Endodermal cell (in vitro differentiated cells): ENCODE measurements at regions not wholly inside any gene's neighbourhood (a gene's known extent, or its start where the extent isn't known, plus 50 kb on each side); places are given as distances from the start of the nearest gene placed in this dataset.

Experiments used
- DNase-seq: peaks from one replicate; pipeline ENCODE4 v3.0.0-alpha.2; 2017
- H3K27ac ChIP-seq: 2 replicates; pipeline ENCODE4 v1.5.1; 2013; ENCODE audit warnings: mild to moderate bottlenecking, low read depth, low read length, moderate library complexity
- H3K27me3 ChIP-seq: 2 replicates; pipeline ENCODE4 v1.6.1; 2013; ENCODE audit warnings: mild to moderate bottlenecking, low read length, moderate library complexity; ENCODE audit not compliant: insufficient read depth, control insufficient read depth, poor library complexity, severe bottlenecking
- H3K36me3 ChIP-seq: 2 replicates; pipeline ENCODE4 v1.7.0; 2013; ENCODE audit warnings: mild to moderate bottlenecking, low read length, moderate library complexity; ENCODE audit not compliant: control insufficient read depth, insufficient read depth
- H3K4me1 ChIP-seq: one replicate; pipeline ENCODE4 v1.7.0; 2013; ENCODE audit warnings: low read length; ENCODE audit not compliant: control insufficient read depth, insufficient read depth
- H3K4me3 ChIP-seq: 2 replicates; pipeline ENCODE4 v1.5.1; 2013; ENCODE audit warnings: mild to moderate bottlenecking, low read length, moderate library complexity
- H3K9ac ChIP-seq: 2 replicates; pipeline ENCODE4 v1.6.1; 2013; ENCODE audit warnings: mild to moderate bottlenecking, low read length, moderate library complexity; ENCODE audit not compliant: poor library complexity, severe bottlenecking; ENCODE audit errors: extremely low read depth
- H3K9me3 ChIP-seq: 2 replicates; pipeline ENCODE4 v1.6.1; 2013; ENCODE audit warnings: mild to moderate bottlenecking, low read length, moderate library complexity; ENCODE audit not compliant: control insufficient read depth
- H3K27ac Mint-ChIP-seq: 2 replicates; pipeline ENCODE4 v1.8.0; 2020; ENCODE audit warnings: mixed read lengths
- H3K27me3 Mint-ChIP-seq: 2 replicates; pipeline ENCODE4 v1.8.0; 2021; ENCODE audit warnings: mild to moderate bottlenecking, mixed read lengths; ENCODE audit not compliant: insufficient read depth
- H3K36me3 Mint-ChIP-seq: 2 replicates; pipeline ENCODE4 v1.8.0; 2020; ENCODE audit warnings: low read depth, mixed read lengths
- H3K4me1 Mint-ChIP-seq: 2 replicates; pipeline ENCODE4 v1.8.0; 2020; ENCODE audit warnings: mixed read lengths
- H3K4me3 Mint-ChIP-seq: 2 replicates; pipeline ENCODE4 v1.8.0; 2020; ENCODE audit warnings: mild to moderate bottlenecking, moderate library complexity, mixed read lengths
- H3K9me3 Mint-ChIP-seq: 2 replicates; pipeline ENCODE4 v1.8.0; 2020; ENCODE audit warnings: mild to moderate bottlenecking, mixed read lengths
- CTCF ChIP-seq: fragments of 200-600 bp; sonication (generic); conservative IDR thresholded peaks from 2 replicates; pipeline ENCODE4 v1.5.0; 2021; ENCODE audit warnings: antibody characterized with exemption, mild to moderate bottlenecking
- WGBS, 2 experiments: methylation state at CpG; one replicate each; pipeline versions ENCODE4 v1.1.5 to v1.1.7; 2013; ENCODE audit warnings: missing lambda C conversion rate in 2 of 2, mixed read lengths in 1 of 2; ENCODE audit not compliant: insufficient coverage in 1 of 2, insufficient read length in 1 of 2; 5-methylcytosine and 5-hydroxymethylcytosine counted together

- Histone ChIP-seq H3K27me3 (no peaks in the 10 kb centered on the region), H3K36me3 (no peaks in the 10 kb centered on the region), H3K9me3 (no peaks in the 10 kb centered on the region), H3K4me1 (no peaks in the 10 kb centered on the region), H3K4me3 (no peak overlapping the region), H3K27ac (no peak overlapping the region), H3K9ac (no peak overlapping the region)
- peak; percentile 28 for DNase-seq
- no peak for TF ChIP-seq CTCF
- no peaks in the 10 kb centered on the region for H3K27me3 Mint-ChIP-seq
- no peaks in the 10 kb centered on the region for H3K36me3 Mint-ChIP-seq
- WGBS, 2 experiments = 82 to 89% methylated on average over 6 to 13 of the region's 15 CpGs
- peaks cover 25% of the 10 kb centered on the region for H3K9me3 Mint-ChIP-seq
- no peak overlapping the region for H3K27ac Mint-ChIP-seq
- H3K4me3 Mint-ChIP-seq = no peak overlapping the region
- H3K4me1 Mint-ChIP-seq = no peaks in the 10 kb centered on the region
These were observed 194.4 kb downstream of the KIF26A start for GRCh38 chr14:104332634-104333270.

DNA sequence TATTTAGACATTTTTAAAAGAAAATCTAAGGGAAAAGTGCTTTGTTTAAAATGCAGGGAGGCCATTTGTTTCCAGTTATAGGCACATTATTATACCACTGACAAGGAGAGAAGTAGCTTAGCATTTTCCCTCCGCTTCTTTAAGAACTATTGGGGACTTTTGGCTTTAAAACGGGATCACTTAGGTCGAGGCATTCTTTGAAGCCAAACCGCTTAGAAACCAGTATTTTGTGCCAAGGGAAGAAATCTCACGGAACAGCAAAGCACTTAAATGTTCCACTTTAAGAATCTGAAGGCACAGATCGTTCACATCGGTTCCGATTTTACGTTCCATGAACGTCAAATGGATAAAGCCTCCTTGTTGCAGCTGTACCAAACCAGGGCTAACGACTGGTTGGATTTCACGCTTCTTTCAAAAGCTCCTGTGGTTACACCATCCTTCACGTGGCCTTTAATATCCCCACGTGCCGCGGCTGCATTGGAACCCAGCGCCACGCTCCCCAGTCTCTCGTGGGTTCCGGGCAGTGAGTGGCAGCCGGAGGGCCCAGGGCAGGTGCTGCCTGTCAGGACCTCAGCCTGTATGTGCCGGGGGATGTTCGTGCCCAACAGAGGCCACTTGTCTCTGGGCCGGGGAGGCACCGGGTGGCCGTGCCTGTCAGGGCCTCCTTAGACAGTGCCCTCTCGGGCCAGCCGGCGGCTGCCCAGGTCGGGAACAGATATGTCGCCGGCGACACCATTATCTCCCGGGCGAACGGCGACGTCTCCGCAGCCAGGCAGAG is 195.4 kb downstream of the KIF26A start:
- Histone ChIP-seq H3K27ac (no peak overlapping the region), H3K4me3 (no peak overlapping the region), H3K4me1 (no peaks in the 10 kb centered on the region), H3K27me3 (peaks cover 4% of the 10 kb centered on the region), H3K9ac (no peak overlapping the region), H3K9me3 (peaks cover 4% of the 10 kb centered on the region), H3K36me3 (no peaks in the 10 kb centered on the region)
- Mint-ChIP-seq H3K36me3 (no peaks in the 10 kb centered on the region), H3K27ac (no peak overlapping the region), H3K27me3 (peaks cover 6% of the 10 kb centered on the region), H3K9me3 (peaks cover 31% of the 10 kb centered on the region), H3K4me1 (no peaks in the 10 kb centered on the region), H3K4me3 (no peak overlapping the region)
- no peak for TF ChIP-seq CTCF
- WGBS, 2 experiments = 92% methylated on average over 37 to 39 of the region's 39 CpGs
- peak; percentile 35 for DNase-seq

DNA sequence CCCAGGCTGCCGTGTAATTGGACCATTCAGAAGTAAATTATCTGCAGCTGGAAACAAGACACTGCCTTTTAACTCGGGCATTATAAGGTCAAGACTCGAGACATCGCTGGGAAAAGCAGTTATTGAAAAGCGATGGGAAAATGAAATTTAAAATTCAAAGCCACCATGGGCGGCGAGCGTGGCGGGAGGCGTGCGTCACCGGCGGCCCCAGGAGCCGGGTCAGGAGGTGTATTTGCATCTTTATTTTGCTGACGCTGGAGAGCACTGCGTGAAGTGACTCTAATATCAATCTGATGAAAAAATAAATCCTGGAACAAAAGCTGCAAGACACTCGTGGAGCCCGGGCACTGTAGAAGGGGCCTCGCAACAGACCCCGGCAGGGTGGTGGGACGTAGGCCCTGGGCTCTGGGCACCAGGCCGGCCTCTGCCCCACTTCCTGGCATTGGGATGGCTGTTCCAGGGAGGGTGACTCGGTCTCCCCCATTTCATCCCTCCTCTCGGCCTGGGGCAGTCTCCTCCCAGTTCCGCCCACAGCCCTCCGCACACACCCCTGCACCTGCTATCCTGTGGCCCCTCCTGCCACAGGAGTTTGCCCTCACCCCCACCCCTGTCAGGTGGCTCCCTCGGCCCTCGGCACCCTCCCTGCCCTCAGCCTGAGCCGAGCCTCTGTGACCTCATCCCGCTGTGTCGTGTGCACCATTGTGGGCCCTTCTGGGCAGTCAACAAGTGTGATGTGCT is 196.2 kb downstream of the KIF26A start:
- H3K36me3 Mint-ChIP-seq = no peaks in the 10 kb centered on the region
- no peaks in the 10 kb centered on the region for H3K4me1 Mint-ChIP-seq
- peaks cover 23% of the 10 kb centered on the region for H3K9me3 Mint-ChIP-seq
- no peak overlapping the region for H3K4me3 Mint-ChIP-seq
- H3K27ac ChIP-seq = no peak overlapping the region
- no peak overlapping the region for H3K4me3 ChIP-seq
- H3K27ac Mint-ChIP-seq = no peak overlapping the region
- no peaks in the 10 kb centered on the region for H3K4me1 ChIP-seq
- H3K9me3 ChIP-seq = peaks cover 4% of the 10 kb centered on the region
- H3K9ac ChIP-seq = no peak overlapping the region
- WGBS, 2 experiments = 93 to 94% methylated on average over 28 to 31 of the region's 31 CpGs
- H3K27me3 ChIP-seq = peaks cover 4% of the 10 kb centered on the region
- H3K36me3 ChIP-seq = no peaks in the 10 kb centered on the region
- peaks cover 9% of the 10 kb centered on the region for H3K27me3 Mint-ChIP-seq
- DNase-seq = peak; percentile 19
- TF ChIP-seq CTCF = no peak
